ENCODE measurements at regions not wholly inside any gene's neighbourhood (a gene's known extent, or its start where the extent isn't known, plus 50 kb on each side); places are given as distances from the start of the nearest gene placed in this dataset.
"Not testable (repeated sequence)": the region's sequence is repeated elsewhere in the genome, so short reads cannot be mapped to it uniquely, and the experiment has no call there.

DNA sequence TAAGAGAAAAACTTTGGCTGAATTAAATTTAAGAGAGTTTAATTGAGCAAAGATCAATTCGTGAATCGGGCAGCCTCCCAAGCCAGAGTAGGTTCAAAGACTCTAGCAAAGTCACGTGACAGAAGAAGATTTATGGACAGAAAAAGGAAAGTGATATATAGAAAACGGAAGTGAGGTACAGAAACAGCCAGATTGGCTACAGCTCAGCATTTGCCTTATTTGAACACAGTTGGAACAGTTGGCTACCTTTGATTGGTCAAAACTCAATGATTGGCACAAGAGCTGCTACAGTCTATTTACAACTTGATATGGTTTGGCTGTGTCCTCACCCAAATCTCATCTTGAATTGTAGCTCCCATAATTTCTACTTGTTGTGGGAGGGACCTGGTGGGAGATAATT is 102.6 kb downstream of the PLG start:
- no peak for DNase-seq (ENCODE audit: low spot score)

- no peak for DNase-seq (ENCODE audit: low spot score)
Measured at GRCh38 chr6:160808263-160808662, 106.2 kb downstream of the PLG start.

- no peak for DNase-seq (ENCODE audit: low spot score)
Measured at GRCh38 chr6:160810238-160810637, 108.2 kb downstream of the PLG start.

GRCh38 chr6:160812097-160812496 is 110.1 kb downstream of the PLG start:
- no peak for DNase-seq (ENCODE audit: low spot score)

- no peak for DNase-seq (ENCODE audit: low spot score)
Measured at GRCh38 chr6:160818934-160819333, 116.9 kb downstream of the PLG start.

- DNase-seq (ENCODE audit: low spot score) = not testable (repeated sequence)
Measured at GRCh38 chr6:160820661-160821060, 118.6 kb downstream of the PLG start.

DNA sequence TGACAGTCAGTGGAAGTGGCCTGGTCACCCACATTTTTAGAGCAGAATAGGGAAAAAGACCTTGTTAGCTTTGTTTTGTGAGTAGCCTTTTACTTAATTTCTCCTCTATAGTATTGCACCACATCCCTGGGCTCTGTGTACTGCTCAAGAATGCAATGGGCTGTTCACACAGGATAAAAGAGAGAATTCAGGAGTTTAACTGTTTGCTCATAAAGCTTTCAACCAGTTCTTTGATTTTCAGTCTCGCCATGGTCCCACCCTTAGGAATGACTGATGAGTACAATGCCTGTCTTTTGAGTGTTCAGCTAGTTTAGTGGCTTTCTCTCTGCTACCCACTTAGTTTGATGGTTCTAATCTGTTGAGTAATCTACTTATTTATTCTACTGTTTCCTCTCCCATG is 129.7 kb downstream of the PLG start:
- no peak for DNase-seq (ENCODE audit: low spot score)

- no peak for DNase-seq (ENCODE audit: low spot score)
Measured at GRCh38 chr6:160832422-160832821, 130.4 kb downstream of the PLG start.

- DNase-seq (ENCODE audit: low spot score) = no peak
Measured at GRCh38 chr6:160837146-160837545, 135.1 kb downstream of the PLG start.

DNA sequence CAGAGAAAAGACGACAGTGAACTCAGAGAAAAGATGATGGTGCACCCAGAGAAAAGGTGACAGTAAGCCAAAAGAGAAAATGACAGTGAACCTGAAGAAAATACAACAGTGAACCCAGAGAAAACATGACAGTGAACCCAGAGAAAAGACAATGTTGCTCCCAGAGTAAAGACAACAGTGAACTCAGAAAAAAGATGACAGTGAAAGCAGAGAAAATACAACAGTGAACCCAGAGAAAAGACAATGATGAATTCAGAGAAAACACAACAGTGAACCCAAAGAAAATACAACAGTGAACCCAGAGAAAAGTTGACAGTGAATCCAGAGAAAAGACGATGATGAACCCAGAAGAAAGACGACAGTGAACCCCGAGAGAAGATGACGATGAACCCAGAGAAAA is 140.5 kb upstream of the MAP3K4 start:
- no peak for DNase-seq (ENCODE audit: low spot score)

DNA sequence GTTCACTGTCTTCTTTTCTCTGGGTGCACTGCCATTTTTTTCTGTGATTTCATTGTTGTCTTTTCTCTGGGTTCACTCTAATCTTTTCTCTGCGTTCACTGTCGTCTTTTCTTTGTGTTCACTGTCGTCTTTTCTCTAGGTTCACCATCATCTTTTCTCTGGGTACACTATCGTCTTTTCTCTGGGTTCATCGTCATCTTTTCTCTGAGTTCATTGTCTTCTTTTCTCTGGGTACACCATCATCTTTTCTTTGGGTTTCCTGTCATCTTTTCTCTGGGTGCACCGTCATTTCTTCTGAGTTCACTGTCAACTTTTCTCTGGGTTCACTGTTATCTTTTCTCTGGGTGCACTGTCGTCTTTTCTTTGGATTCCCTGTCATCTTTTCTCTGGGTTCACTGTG is 137.6 kb upstream of the MAP3K4 start:
- DNase-seq (ENCODE audit: low spot score) = no peak

- DNase-seq (ENCODE audit: low spot score) = no peak
Measured at GRCh38 chr6:160858886-160859285, 132.7 kb upstream of the MAP3K4 start.

DNA sequence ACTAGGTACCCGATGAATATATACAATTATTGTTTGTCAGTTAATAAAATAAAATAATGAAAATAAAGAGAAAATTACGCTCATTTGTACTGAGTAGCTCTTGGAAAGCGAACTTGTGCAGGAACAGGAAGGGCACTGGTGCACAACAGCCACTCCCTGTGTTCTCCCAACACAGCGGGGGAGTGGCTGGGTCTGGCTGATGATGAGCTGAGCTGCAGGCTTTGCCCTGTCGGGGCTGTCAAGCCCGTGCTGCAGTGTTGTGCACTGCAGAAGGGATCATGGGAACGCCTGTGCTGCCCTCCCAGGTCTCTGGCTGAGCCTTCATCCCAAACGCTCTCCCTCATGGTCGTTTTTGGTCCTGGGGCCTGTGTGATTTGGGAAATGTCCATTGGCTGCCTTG is 131.7 kb upstream of the MAP3K4 start:
- no peak for DNase-seq (ENCODE audit: low spot score)

GRCh38 chr6:160861824-160862223 is 129.7 kb upstream of the MAP3K4 start:
- DNase-seq (ENCODE audit: low spot score) = no peak

- DNase-seq (ENCODE audit: low spot score) = no peak
Measured at GRCh38 chr6:160863782-160864181, 127.8 kb upstream of the MAP3K4 start.

GRCh38 chr6:160871320-160871719 is 120.2 kb upstream of the MAP3K4 start:
- no peak for DNase-seq (ENCODE audit: low spot score)

GRCh38 chr6:160881148-160881808 is 110.3 kb upstream of the MAP3K4 start:
- DNase-seq (ENCODE audit: low spot score) = no peak

GRCh38 chr6:160882006-160882405 is 109.6 kb upstream of the MAP3K4 start:
- DNase-seq (ENCODE audit: low spot score) = no peak

DNA sequence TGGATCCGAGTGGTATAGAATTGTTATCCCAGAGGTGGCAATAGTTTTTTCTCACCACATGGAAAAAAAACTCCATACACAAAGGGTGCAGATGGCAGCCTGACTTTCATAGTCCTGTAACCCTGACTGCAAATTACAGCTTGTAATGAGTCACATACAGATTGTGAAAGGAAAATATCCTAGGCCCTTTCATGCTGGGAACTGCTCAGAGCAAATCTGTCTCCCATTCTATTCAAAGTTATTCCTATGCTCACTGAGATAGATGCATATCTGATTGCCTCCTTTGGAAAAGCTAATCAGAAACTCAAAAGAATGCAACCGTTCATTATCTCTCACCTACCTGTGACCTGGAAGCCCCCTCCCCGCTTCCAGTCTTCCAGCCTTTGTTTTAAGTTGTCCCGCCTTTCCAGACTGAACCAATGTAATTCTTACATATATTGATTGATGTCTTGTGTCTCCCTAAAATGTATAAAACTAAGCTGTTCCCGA is 108.7 kb upstream of the MAP3K4 start:
- DNase-seq (ENCODE audit: low spot score) = peak; percentile 45

DNA sequence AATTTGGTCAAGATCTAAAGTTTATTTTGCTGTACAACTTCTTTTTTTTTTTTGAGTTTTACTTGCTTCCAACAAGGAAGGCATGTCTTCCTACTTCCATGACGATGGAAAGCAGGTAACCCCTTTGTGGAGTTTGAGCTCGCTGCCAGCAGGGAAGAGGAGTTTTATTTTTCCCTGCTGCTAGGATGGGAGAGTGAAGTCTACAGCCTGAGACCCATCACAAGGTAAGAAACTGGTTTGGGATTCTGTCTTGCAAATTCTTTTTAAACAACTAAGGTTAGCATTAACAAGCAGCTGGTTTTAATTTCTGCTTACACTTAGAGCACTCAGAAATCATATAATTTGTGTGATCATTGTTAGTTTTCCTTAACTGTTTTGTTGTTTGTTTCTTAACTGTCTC is 108.0 kb upstream of the MAP3K4 start:
- DNase-seq (ENCODE audit: low spot score) = no peak

GRCh38 chr6:160883999-160884398 is 107.6 kb upstream of the MAP3K4 start:
- no peak for DNase-seq (ENCODE audit: low spot score)

GRCh38 chr6:160889148-160889547 is 102.4 kb upstream of the MAP3K4 start:
- not testable (repeated sequence) for DNase-seq (ENCODE audit: low spot score)

- no peak for DNase-seq (ENCODE audit: low spot score)
Measured at GRCh38 chr6:160891690-160892089, 99.9 kb upstream of the MAP3K4 start.

DNA sequence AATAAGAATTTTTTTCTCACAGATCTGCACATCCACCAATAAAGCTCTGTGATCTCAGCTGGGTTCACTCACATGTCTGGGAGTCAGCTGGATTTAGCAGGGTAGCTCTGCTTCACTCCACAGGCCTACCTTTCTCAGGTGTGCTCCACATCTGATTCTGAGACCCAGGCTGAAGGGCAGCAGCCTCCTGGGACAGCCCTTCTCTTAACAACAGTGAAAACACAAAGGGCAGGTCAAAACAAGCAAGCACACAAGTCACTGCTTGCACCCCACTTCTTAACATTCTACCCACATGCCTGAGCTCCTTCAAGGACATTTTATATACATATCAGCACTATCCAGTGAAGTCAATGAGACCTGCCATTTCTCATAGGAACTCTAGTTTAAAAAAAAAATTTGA is 96.0 kb upstream of the MAP3K4 start:
- DNase-seq (ENCODE audit: low spot score) = no peak
